Parathyroid adenoma (tissue), 2 donors: ENCODE measurements at regions not wholly inside any gene's neighbourhood (a gene's known extent, or its start where the extent isn't known, plus 50 kb on each side); places are given as distances from the start of the nearest gene placed in this dataset.

Experiments used
- H2AFZ ChIP-seq: fragments of 300-600 bp; sonication (generic); one replicate; pipeline ENCODE4 v1.7.0; 2017; ENCODE audit warnings: antibody characterized with exemption, mild to moderate bottlenecking
- H3K27ac ChIP-seq: fragments of 300-600 bp; sonication (generic); one replicate; pipeline ENCODE4 v1.7.0; 2017
- H3K27me3 ChIP-seq: fragments of 300-600 bp; sonication (generic); one replicate; pipeline ENCODE4 v1.7.0; 2017; ENCODE audit warnings: low read length; ENCODE audit not compliant: control insufficient read depth, insufficient read depth
- H3K36me3 ChIP-seq: fragments of 300-600 bp; sonication (generic); one replicate; pipeline ENCODE4 v1.7.0; 2017; ENCODE audit warnings: low read length; ENCODE audit not compliant: control insufficient read depth, insufficient read depth
- H3K4me1 ChIP-seq: fragments of 300-600 bp; sonication (generic); one replicate; pipeline ENCODE4 v1.7.0; 2017; ENCODE audit warnings: control low read depth
- H3K4me2 ChIP-seq: fragments of 300-600 bp; sonication (generic); one replicate; pipeline ENCODE4 v1.7.0; 2017; ENCODE audit warnings: low read length
- H3K4me3 ChIP-seq: fragments of 300-600 bp; sonication (generic); one replicate; pipeline ENCODE4 v1.7.0; 2017; ENCODE audit warnings: low read depth, low read length
- H3K79me2 ChIP-seq: fragments of 300-600 bp; sonication (generic); one replicate; pipeline ENCODE4 v1.7.0; 2017; ENCODE audit warnings: control low read depth
- H3K9ac ChIP-seq: fragments of 300-600 bp; sonication (generic); one replicate; pipeline ENCODE4 v1.7.0; 2017; ENCODE audit warnings: mild to moderate bottlenecking
- H3K9me3 ChIP-seq: fragments of 300-600 bp; sonication (generic); one replicate; pipeline ENCODE4 v1.7.0; 2017; ENCODE audit warnings: low read length; ENCODE audit not compliant: control insufficient read depth
- TF ChIP-seq, protein P1 (sequence below): fragments of 300-600 bp; sonication (generic); IDR thresholded peaks from one replicate; pipeline ENCODE4 v1.7.0; 2017; ENCODE audit warnings: antibody characterized with exemption, mild to moderate bottlenecking
- donor health status: primary hyperparathyroidism.

- Histone ChIP-seq H3K4me2 (no peak overlapping the region), H3K36me3 (no peaks in the 10 kb centered on the region), H3K4me3 (no peak overlapping the region), H3K9ac (no peak overlapping the region), H2AFZ (no peak overlapping the region), H3K79me2 (no peaks in the 10 kb centered on the region), H3K9me3 (no peaks in the 10 kb centered on the region), H3K27me3 (no peaks in the 10 kb centered on the region), H3K4me1 (no peaks in the 10 kb centered on the region), H3K27ac (no peak overlapping the region)
- TF ChIP-seq, protein P1, sequence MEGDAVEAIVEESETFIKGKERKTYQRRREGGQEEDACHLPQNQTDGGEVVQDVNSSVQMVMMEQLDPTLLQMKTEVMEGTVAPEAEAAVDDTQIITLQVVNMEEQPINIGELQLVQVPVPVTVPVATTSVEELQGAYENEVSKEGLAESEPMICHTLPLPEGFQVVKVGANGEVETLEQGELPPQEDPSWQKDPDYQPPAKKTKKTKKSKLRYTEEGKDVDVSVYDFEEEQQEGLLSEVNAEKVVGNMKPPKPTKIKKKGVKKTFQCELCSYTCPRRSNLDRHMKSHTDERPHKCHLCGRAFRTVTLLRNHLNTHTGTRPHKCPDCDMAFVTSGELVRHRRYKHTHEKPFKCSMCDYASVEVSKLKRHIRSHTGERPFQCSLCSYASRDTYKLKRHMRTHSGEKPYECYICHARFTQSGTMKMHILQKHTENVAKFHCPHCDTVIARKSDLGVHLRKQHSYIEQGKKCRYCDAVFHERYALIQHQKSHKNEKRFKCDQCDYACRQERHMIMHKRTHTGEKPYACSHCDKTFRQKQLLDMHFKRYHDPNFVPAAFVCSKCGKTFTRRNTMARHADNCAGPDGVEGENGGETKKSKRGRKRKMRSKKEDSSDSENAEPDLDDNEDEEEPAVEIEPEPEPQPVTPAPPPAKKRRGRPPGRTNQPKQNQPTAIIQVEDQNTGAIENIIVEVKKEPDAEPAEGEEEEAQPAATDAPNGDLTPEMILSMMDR = no peak
Measured at GRCh38 chr10:78893217-78893616, 175.5 kb upstream of the ZMIZ1 start.

- Histone ChIP-seq H3K27me3 (no peaks in the 10 kb centered on the region), H3K4me2 (no peak overlapping the region), H3K36me3 (no peaks in the 10 kb centered on the region), H3K4me1 (no peaks in the 10 kb centered on the region), H3K9me3 (no peaks in the 10 kb centered on the region), H2AFZ (no peak overlapping the region), H3K4me3 (no peak overlapping the region), H3K9ac (no peak overlapping the region), H3K79me2 (no peaks in the 10 kb centered on the region), H3K27ac (no peak overlapping the region)
- TF ChIP-seq, protein P1 = no peak
Measured at GRCh38 chr10:78894089-78894840, 174.5 kb upstream of the ZMIZ1 start.

DNA sequence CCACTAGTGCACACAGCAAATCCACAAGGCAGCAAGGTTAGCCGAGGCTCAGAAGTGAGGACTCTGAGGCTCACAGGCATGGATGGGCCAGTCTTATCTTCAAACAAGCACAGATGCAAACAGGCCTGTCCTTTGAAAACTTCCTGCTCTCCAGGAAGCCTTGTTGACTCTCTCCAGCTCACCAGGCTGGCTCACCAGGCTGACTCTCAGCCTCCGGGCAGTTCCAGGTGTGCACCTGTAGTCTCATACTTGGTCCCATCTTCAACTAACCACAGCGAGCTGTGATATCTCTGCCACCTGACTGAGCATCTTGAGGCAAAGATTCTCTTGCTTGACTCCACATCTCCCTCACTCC, 173.9 kb upstream of the ZMIZ1 start:
- Histone ChIP-seq H3K9ac (no peak overlapping the region), H3K36me3 (no peaks in the 10 kb centered on the region), H3K9me3 (no peaks in the 10 kb centered on the region), H3K4me3 (no peak overlapping the region), H3K27ac (no peak overlapping the region), H3K4me2 (no peak overlapping the region), H2AFZ (no peak overlapping the region), H3K27me3 (no peaks in the 10 kb centered on the region), H3K79me2 (no peaks in the 10 kb centered on the region), H3K4me1 (no peaks in the 10 kb centered on the region)
- TF ChIP-seq, protein P1 = no peak

GRCh38 chr10:78895469-78895868, 173.3 kb upstream of the ZMIZ1 start:
- no peak overlapping the region for H3K4me2 ChIP-seq
- TF ChIP-seq, protein P1 = no peak
- no peak overlapping the region for H2AFZ ChIP-seq
- no peaks in the 10 kb centered on the region for H3K79me2 ChIP-seq
- no peak overlapping the region for H3K9ac ChIP-seq
- H3K4me1 ChIP-seq = no peaks in the 10 kb centered on the region
- no peak overlapping the region for H3K27ac ChIP-seq
- H3K9me3 ChIP-seq = no peaks in the 10 kb centered on the region
- no peaks in the 10 kb centered on the region for H3K27me3 ChIP-seq
- H3K36me3 ChIP-seq = no peaks in the 10 kb centered on the region
- H3K4me3 ChIP-seq = no peak overlapping the region
